Right lobe of liver (tissue), 6 donors: ENCODE measurements at regions not wholly inside any gene's neighbourhood (a gene's known extent, or its start where the extent isn't known, plus 50 kb on each side); places are given as distances from the start of the nearest gene placed in this dataset.

Source experiments
- ATAC-seq, 4 donors: fragments of 200-7000 bp; cut with Tn5 transposase; one replicate each; pipeline ENCODE4 v1.9.1; 2020; ENCODE audit warnings: mild to moderate bottlenecking in 4 of 4, moderate library complexity in 4 of 4
- DNase-seq, 3 donors: peaks; one replicate each; pipeline ENCODE4 v3.0.0-alpha.2; 2020
- H3K27ac ChIP-seq, 3 donors: fragments of 200-600 bp; one replicate each; pipeline ENCODE4 v1.8.0; 2022
- H3K27me3 ChIP-seq, 2 donors: fragments of 200-600 bp; one replicate each; pipeline ENCODE4 v1.8.0; 2022
- H3K36me3 ChIP-seq, 4 donors: fragments of 200-600 bp; sonication (generic) in 1 of 4; one replicate each; pipeline versions ENCODE4 v1.5.1 to v1.8.0; 2017 to 2022; ENCODE audit warnings: control low read depth in 1 of 4
- H3K4me1 ChIP-seq, 4 donors: fragments of 200-600 bp; sonication (generic) in 1 of 4; one replicate each; pipeline versions ENCODE4 v1.5.1 to v1.8.0; 2017 to 2022; ENCODE audit warnings: control low read depth in 1 of 4
- H3K4me3 ChIP-seq, 3 donors: fragments of 200-600 bp; one replicate each; pipeline ENCODE4 v1.8.0; 2022
- H3K9me3 ChIP-seq, 4 donors: fragments of 200-600 bp; sonication (generic) in 1 of 4; one replicate each; pipeline versions ENCODE4 v1.5.1 to v1.8.0; 2017 to 2022; ENCODE audit warnings: control low read depth in 1 of 4
- CTCF ChIP-seq, 4 donors: fragments of 200-600 bp in 3 of 4; fragments of 450-650 bp in 1 of 4; IDR thresholded peaks; one replicate each; pipeline versions ENCODE4 v1.5.1 to v1.8.0; 2016 to 2022; ENCODE audit warnings: antibody characterized with exemption in 4 of 4, mild to moderate bottlenecking in 2 of 4
- POLR2A ChIP-seq: fragments of 450-650 bp; IDR thresholded peaks from one replicate; pipeline ENCODE4 v1.6.1; 2017; ENCODE audit warnings: antibody characterized with exemption, mild to moderate bottlenecking
- WGBS: methylation state at CpG from one replicate; pipeline ENCODE4 v1.1.6; 2018; ENCODE audit warnings: low coverage, low lambda C conversion rate; ENCODE audit not compliant: insufficient coverage; ENCODE audit errors: missing lambda C conversion rate; 5-methylcytosine and 5-hydroxymethylcytosine counted together
- intact Hi-C, 2 donors: fragments of 100-400 bp; cut with DNase I; formaldehyde crosslinking; loops; one replicate each; pipeline versions ENCODE4 v1.11.2 to v1.14.1; 2022
- donor health status: DM: no; HTN: yes; CAD: no.
- donor health status: DM: no; HTN: no; CAD: no.
- donor health status: DM: no; HTN: no; CAD: no.
- donor health status: DM: no; HTN: yes; CAD: no.
- donor health status: DM: no; HTN: yes; CAD: no.

- no peaks in the 10 kb centered on the region for H3K9me3 ChIP-seq
- no peaks in the 10 kb centered on the region for H3K36me3 ChIP-seq
- no peak overlapping the region for H3K27ac ChIP-seq
- intact Hi-C loops: no loop called here
- DNase-seq (peak in 1 of 3 donors; percentile 15), ATAC-seq (no peak)
- H3K27me3 ChIP-seq: no peaks in the 10 kb centered on the region
- no peak overlapping the region for H3K4me3 ChIP-seq
- H3K4me1 ChIP-seq: no peaks in the 10 kb centered on the region
- TF ChIP-seq POLR2A: no peak
- TF ChIP-seq CTCF (IDR thresholded peaks at IDR 0.05): no peak
- WGBS: no CpG with 5 or more reads among the region's 2 CpGs
Observed at GRCh38 chr6:54440549-54440948, 132.3 kb downstream of the TINAG start.

- WGBS: no CpG with 5 or more reads among the region's 2 CpGs
- intact Hi-C loops: no loop called here
- ATAC-seq: no peak
Observed at GRCh38 chr6:54441020-54441419, 132.8 kb downstream of the TINAG start.

DNA sequence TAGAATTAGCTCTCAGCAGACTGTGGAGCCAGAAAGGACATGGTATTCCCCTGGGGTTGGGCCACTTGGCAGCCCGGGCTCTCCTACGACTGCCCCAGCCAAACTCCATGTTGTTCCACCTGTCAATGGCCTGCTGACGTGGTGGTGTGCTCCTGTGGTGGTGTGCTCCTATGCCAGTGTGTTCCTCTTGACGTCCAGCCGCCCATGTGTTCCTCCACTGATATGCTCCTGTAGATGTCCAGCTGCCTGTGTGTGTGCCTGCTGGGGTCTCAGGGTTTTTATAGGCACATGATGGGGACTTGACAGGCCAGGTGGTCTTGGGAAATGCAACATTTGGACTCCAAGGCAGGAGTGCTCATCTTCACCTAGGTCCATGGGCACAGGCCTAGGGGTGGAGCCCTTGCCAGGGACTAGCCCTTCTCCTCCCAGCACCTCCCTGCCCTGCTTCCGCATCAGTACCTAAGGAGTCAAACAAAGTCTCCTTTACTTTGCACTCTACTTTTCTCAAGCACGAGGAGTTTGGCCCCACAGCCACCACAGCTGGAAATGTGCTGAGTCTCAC, 133.5 kb downstream of the TINAG start:
- H3K9me3 ChIP-seq: no peaks in the 10 kb centered on the region
- DNase-seq (peak in 1 of 3 donors; percentile 15), ATAC-seq (no peak)
- H3K27me3 ChIP-seq: no peaks in the 10 kb centered on the region
- H3K4me3 ChIP-seq: no peak overlapping the region
- TF ChIP-seq CTCF (IDR thresholded peaks at IDR 0.05) (no peak), POLR2A (no peak)
- no peaks in the 10 kb centered on the region for H3K36me3 ChIP-seq
- no peaks in the 10 kb centered on the region for H3K4me1 ChIP-seq
- no peak overlapping the region for H3K27ac ChIP-seq
- intact Hi-C loops: no loop called here
- WGBS: 60% methylated on average over 4 of the region's 7 CpGs

More at GRCh38 chr6:54441020-54441419, 132.8 kb downstream of the TINAG start:
- peak in 1 of 3 donors; percentile 11 for DNase-seq
- Histone ChIP-seq H3K27me3 (no peaks in the 10 kb centered on the region), H3K36me3 (no peaks in the 10 kb centered on the region), H3K4me1 (no peaks in the 10 kb centered on the region), H3K9me3 (no peaks in the 10 kb centered on the region), H3K4me3 (no peak overlapping the region), H3K27ac (no peak overlapping the region)
- no peak for TF ChIP-seq CTCF (IDR thresholded peaks at IDR 0.05)
- TF ChIP-seq POLR2A: no peak

DNA sequence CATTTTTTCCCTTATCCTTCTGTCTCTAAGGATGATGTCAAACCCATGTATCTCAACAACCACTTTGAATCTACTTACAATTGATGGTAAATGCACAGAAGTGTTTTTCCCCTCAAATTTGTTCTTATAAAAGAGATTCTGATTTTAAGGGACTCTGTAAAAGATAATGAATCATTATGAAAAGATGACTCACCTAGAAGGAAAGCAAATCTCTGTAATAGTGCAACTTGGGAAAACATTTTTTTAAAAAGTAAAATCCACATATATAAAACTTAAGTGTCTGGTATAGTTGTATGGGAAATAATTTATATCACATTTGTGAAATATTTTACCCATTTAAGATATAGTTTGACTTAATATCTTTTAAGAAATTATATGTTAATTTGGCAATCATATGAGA, 137.0 kb downstream of the TINAG start:
- intact Hi-C loops: no loop called here
- DNase-seq (no peak), ATAC-seq (no peak)
- H3K4me3 ChIP-seq: no peak overlapping the region
- H3K36me3 ChIP-seq: no peaks in the 10 kb centered on the region
- no peak overlapping the region for H3K27ac ChIP-seq
- H3K4me1 ChIP-seq: no peaks in the 10 kb centered on the region
- no peaks in the 10 kb centered on the region for H3K27me3 ChIP-seq
- H3K9me3 ChIP-seq: no peaks in the 10 kb centered on the region
- TF ChIP-seq CTCF (IDR thresholded peaks at IDR 0.05) (no peak), POLR2A (no peak)

DNA sequence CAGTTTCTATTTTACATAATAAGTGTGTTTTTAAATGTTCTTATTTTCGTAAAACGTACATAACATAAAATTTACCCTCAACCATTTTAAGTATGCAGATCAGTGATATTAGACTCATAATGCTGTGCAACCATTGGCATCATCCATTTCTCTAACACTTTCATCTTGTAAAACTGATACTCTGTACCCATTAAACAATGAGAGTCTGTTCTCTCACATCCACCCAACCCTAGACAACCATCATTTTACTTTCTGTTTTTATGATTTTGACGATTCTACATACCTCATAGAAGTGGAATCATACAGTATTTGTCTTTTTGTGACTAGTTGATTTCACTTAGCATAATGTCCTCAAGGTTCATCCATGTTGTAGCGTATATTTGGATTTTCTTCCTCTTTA, 140.4 kb downstream of the TINAG start:
- Histone ChIP-seq H3K4me1 (no peaks in the 10 kb centered on the region), H3K9me3 (no peaks in the 10 kb centered on the region), H3K27me3 (no peaks in the 10 kb centered on the region), H3K27ac (no peak overlapping the region), H3K4me3 (no peak overlapping the region), H3K36me3 (no peaks in the 10 kb centered on the region)
- intact Hi-C loops: no loop called here
- 24% methylated on average over 4 of the region's 4 CpGs for WGBS
- no peak for TF ChIP-seq CTCF (IDR thresholded peaks at IDR 0.05)
- ATAC-seq (no peak), DNase-seq (no peak)
